HG03575 (cell line): ENCODE measurements at regions not wholly inside any gene's neighbourhood (a gene's known extent, or its start where the extent isn't known, plus 50 kb on each side); places are given as distances from the start of the nearest gene placed in this dataset.
"Not testable (repeated sequence)": the region's sequence is repeated elsewhere in the genome, so short reads cannot be mapped to it uniquely, and the experiment has no call there.

Experiments used
- ATAC-seq: cut with Tn5 transposase; IDR thresholded peaks from one replicate; pipeline ENCODE4 v1.9.1; 2021; ENCODE audit not compliant: unreplicated experiment, insufficient number of reproducible peaks, low FRiP score; ENCODE audit errors: extremely low read depth

DNA sequence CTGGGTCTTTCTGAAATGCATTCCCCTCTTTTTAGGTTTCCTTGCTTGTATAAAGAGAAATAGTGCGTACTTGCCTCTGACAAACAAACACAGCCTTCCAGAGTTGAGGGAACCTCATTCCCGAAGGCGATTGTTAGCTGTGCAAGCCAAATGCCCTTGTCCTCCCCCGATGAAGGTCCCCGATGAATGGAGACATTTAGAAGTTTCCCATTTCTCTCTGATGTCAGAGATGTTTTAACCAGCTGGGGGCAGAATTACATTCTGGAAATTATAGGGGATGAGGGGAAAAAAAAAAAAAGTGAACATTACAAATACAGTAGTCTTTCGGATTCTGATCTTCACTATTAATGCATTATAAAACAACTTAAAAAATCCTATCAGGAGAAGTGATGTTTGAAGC is 366.8 kb downstream of the VRK1 start:
- no peak for ATAC-seq

DNA sequence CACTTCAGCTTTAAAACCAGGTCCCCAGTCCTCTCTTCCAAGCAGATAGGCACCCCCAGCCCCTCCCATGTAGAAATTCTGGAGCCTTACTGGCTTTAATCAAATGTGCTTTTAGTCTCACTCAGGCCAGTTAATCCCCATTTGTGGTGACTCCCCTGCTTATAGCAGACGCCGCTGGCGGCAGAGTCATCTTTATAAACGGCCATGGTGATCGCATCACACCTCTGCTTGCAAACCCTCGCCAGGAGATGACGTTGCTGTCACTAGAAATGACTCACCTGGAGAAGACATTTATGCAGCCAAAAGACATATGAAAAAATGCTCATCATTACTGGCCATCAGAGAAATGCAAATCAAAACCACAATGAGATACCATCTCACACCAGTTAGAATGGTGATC is 369.3 kb downstream of the VRK1 start:
- ATAC-seq = no peak

DNA sequence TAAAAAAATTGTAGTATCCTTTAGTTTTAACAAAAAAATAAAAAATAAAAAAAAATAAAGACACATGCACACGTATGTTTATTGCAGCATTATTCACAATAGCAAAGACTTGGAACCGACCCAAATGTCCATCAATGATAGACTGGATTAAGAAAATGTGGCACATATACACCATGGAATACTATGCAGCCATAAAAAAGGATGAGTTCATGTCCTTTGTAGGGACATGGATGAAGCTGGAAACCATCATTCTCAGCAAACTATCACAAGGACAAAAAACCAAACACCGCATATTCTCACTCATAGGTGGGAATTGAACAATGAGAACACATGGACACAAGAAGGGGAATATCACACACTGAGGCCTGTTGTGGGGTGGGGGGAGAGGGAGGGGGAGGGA is 370.4 kb downstream of the VRK1 start:
- ATAC-seq = not testable (repeated sequence)

DNA sequence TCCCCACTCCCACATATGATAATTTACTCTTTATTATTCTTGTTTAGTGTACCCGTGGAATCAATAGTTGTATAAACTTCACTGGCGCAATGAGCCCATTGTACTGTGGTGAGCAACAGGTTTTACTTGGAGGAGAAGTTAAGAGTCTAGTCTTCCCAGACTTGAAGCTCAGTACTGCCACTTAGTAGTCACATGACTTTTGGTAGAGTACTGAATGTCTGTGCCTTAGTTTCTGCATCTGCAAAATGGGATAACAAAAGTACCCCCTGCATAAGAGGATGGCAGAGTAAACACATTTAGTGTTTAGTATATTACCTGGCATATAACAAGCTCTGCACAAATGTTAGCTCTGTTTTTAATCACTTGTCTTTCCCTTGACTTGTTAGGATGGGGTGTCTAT is 375.5 kb downstream of the VRK1 start:
- no peak for ATAC-seq

DNA sequence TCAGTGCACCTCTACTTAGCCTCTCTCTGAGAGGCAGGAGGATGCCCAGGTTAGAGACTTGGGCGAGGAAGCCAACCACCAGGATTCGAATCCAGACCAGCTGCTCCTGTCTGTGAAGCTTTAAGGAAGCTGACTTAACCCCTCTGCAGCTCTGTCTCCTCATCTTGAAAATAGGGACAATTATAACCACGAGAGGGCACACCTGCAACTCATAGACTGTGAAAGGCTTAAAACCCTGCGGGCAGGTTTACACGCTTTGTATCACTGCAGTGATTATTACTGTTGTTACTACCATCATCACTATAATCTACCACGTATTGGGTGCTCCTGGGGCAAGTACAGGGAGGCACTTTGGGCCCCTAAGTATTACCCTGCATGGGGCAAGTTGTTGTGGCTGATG is 379.8 kb downstream of the VRK1 start:
- no peak for ATAC-seq

DNA sequence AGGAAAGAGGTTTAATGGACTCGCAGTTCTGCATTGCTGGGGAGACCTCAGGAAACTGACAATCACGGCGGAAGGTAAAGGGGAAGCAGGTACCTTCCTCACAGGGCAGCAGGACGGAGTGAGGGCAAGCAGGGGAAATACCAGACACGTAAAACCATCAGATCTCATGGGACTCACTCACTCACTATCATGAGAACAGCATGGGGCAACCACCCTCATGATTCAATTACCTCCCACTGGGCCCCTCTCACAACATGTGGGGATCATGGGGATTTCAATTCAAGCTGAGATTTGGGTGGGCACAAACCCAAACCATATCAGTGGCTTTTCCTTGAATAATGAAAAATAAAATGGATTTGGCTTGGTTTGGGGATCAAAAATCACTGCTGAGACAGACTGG is 380.5 kb downstream of the VRK1 start:
- no peak for ATAC-seq

DNA sequence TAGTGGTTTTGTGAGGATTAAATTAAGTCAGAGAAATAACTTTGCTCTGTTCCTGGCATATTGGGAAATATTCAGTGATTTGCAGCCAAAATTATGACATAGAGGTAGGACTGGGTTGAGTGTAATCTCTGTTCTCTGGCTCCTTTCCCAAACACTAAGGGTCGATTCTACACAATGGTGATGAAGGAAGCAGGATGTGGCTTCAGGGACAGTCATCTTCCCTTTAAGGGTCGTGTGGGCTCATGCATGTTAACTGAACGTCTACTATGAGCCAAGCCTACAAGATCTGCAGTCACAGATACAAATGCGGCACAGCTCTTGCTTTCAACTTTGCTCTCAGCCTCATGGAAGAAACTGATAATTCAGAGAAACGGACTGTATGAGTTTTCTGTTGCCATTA is 381.6 kb downstream of the VRK1 start:
- no peak for ATAC-seq

DNA sequence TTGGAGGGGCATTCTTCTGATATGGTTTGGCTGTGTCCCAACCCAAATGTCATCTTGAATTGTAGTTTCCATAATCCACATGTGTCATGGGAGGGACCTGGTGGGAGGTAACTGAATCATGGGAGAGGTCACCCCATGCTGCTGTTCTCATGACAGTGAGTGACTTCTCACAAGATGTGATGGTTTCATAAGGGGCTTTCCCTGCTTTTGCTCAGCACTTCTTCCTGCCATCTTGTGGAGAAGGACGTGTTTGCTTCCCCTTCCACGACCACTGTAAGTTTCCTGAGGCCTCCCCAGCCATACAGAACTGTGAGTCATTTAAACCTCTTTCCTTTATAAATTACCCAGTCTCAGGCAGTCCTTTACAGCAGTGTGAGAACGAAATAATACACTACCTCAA is 382.4 kb downstream of the VRK1 start:
- no peak for ATAC-seq

DNA sequence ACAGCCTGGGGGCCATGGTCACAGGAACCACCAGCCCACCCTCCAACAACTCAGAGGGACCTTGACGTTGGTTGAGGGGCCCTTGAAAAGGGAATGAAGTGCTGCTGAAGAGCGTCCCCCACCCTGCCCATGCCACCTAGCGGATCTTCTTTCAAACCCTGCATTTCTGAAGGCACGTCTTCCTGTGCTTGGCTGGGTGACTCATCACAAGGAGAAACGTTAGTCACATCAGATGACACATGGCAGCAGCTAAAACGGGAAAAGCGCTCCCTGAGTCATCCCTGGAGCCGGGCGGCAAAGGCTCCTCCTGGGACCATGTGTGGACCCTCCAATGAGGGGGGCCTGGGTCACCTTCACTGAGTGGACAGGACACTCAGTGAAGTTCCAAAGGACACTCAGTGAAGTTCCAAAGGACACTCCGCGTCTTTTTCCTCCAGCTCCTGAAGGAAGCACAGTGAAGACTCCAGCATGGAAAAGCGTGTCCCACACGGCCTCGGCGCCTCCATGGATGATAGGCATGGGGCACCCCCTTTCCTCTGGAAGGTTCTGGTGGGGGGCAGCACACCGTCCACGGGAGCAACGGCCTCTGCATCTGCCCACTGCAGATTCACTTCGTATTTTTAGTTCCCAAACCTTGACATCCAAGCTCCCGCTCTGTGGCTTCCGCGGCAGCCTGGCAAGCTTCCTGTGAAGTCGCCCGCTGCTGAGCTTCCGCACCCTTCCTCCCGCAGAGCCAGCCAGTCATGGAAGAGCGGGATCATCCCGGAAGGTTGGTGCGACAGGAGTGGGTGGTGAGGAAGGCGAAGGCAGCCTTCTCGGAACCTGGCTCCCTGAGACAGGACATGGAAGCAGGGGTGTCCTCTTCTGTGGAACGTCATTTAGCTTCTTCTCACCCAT is 383.4 kb downstream of the VRK1 start:
- ATAC-seq = no peak

DNA sequence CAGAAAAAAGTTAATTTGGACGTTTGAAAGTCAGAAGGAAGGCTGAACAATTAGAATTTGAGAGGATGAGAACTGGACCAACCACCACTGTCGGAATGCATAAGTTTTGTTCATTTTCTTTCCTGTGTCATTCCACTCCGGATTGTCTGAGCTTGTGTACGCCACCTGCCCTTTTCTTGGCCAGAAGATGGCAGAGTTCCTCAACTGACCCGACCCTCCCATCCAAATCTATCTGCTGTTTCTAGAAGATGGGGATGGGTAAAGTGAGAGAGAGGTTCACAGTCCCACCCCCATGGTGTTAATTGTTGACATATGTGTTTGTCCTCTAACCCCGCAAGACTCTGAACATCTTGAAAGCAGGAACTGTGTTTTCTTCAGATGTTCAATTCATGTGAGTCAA is 388.0 kb downstream of the VRK1 start:
- ATAC-seq = no peak

DNA sequence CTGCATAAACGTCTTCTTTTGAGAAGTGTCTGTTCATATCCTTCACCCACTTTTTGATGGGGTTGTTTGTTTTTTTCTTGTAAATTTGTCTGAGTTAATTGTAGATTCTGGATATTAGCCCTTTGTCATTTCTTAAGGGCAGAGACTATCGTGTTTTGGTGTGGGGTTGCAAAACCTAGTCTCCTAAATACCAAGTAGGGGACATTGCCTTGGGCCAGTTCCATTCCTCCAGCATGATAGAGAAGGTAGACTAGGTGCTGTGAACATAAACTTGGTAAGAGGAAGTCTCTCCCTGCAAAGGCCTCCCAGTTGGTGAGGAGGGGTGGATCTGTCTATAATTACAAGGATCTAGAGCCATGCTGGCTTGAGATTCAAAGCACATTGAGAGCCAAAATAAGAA is 390.7 kb downstream of the VRK1 start:
- ATAC-seq = no peak

DNA sequence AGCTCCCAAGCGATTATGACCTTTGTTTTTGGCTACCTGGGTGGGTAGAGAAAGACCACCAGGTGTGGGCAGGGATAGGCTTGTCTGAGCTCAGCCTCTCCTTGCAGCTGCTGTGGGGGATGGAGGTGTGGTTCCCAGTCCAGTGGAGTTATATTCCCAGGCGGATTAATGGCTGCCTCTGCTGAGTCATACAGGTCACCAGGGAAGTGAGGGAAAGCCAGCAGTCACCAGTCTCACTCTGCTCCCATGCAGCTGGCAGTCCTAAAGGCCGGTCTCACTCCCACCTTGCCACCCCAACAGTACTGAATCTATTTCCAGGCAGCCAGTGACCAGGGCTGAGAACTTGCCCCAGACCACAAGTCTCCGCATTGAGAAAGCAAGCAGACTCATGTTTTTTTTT is 399.2 kb downstream of the VRK1 start:
- no peak for ATAC-seq

DNA sequence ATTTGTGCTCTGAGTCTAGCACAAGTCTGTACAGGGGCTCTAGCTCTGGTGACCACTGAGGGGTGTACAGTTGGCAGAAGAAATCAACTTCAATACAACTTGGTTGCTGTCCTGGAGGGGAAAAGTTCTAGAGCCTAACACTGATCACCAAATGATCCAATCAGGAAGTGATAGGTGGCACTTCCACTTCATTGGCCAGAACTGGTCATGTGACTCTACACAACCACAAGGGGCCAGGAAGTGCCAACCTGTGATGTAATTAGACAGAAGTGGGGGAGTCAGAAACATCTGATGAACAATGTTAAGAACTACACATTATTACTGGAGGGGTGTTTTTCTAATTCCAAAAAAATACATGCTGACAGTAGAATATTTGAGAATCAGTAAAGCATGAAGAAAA is 401.6 kb downstream of the VRK1 start:
- ATAC-seq = no peak

DNA sequence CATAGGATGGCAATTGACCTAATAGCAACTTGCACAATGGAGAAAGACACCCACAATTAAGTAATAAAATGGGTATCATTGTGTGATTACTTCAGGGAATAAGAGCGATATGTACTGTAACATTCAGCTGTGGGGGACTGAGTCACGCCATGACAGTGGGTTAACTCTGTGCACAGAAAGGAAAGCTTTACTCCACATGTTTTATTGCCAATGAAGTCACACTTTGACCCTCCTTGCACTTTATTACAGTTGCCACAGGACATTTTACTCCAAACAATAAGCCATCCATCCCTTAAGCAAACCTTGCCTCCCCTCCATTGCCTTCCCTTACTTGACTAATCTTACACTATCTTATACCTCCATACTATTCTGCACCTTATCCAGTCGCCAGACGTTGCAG is 403.1 kb downstream of the VRK1 start:
- ATAC-seq = no peak

DNA sequence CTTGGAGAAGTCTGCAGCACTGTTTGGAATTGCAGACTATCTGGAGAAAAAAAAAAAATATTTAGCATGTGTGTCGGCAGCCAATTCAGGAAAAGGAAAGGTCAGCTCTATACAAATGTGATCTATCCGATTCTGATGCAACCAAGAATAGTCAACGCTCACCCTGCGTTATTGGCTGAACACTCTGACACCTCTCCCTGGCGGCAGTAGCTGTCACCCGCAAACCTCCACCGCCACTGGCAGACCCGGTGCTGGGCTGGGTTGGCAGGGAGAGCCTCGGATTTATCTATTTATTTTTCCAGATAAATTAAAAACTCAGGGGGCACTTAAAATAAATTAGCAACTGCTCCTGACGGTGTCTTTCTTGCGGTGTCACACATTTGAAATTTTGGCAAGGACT is 409.7 kb downstream of the VRK1 start:
- no peak for ATAC-seq

DNA sequence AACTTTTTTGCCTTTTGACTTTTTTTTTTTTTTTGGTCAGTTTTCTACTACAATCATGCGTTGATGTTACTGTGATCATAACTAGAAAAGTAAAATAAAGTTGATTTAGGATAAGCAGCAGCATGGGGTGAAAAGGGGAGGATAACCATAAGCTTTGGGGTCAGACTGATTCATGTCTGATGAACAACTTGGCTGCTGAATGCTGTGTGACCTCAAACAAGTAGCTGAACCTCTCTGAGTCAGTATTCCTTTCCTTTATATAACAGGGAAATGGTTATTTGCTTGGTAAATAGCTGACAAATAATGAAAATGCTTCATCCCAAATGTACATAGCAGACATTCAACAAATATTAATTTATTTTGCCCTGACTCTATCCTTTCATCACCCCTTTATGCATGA is 413.0 kb downstream of the VRK1 start:
- no peak for ATAC-seq

DNA sequence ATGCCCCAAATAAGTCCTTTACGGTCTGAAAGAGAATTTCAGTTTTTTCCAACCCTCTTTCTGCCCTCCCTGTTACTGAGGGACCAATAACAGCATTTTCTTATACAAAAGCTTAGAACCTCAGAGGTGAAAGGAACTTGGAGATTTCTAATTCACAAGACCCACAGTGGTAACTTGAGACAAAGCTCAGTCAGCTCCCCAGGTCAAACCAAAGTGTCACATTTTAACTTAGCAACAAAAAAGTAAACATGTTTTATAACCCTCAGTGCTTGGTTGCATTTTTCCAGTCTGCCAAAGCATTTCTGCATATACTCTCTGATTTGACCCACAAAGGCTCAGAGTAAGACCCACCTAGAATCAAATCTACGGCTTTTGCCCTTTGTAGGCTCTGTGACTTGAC is 415.2 kb downstream of the VRK1 start:
- no peak for ATAC-seq

DNA sequence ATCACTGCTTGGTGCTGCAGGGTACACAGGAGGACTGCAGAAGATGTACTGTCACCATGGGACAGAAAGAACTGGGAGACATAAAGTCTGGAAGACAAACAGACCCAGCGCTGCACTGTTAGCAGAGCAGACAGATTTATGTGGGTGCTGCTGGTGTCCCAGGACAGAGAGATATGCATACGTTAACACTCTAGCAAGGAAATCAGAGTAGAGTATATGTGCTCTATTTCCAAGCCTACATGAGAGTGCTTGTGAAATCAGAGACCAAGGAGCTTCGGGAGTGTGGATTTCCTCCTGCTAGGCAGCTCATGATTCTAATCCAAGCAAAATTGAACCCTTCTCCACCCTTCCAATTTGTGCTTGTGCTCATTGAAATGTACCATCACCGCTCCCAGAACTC is 416.5 kb downstream of the VRK1 start:
- no peak for ATAC-seq

DNA sequence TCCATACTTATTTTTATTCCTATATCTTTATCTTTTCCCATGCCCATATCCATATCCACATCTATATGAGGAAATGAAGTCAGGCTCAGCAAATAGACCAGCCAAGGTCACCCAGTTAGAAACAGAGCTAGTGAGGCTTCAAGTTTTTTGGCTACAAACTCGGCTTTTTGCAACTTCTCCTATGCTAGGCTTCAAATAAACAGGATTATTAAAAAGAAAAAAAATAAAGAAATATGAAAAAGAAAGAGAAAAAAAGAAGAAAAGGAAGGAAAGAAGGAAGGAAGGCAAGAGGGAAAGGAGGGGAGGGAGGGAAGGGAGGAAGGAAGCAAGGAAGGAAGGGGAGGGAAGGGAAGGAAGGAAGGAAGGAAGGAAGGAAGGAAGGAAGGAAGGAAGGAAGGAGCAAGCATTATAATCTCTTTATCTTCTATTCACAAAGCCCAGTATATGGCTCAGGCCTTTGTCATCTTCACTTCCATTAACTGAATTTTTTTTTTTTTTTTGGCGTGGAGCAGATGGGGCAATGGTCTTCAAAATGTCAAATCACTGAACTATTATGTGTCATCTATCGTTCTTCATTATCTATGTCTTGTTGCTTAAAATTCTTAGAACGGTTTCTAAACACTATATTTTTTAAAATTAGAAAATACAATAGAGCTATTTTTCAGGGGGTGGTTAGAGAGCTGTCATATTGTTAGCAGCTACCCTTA is 418.2 kb downstream of the VRK1 start:
- ATAC-seq = no peak

DNA sequence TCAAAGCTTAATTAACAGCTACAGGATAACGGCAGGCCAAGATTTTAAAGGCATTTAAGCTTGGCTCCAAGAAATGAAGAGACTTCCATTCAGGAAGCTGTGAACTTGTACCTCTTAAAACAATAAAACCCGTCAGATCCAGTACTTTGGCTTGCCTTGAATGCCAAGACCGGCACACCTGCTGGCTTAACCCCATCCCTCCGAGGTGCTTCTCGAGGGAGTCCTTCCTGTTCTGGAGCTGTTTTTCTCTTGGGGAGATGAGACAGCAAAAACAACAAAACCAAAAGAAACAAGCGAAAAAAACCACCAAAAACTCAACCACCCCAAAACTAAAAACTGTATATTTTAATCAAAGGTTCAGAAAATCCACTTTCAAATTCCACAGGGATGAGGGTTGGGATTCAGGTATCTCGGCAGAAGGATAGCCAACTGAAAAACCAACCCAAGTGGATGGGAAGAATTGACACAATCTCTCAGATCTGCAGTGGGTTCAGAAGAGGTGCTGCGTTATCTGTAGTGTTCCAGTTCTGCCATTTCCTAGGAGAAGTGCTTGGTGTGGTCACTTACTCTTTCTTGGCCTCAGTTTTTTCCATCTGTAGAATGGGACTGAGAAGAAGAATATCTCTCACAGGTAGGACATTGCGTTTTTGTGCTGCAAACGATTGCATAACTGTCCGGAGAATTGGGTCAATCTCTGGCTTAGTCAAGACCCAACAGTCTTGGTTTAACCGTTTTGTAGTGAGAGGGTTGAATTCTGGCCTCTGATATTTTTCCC is 420.1 kb downstream of the VRK1 start:
- ATAC-seq = no peak
